ENCODE measurements at regions not wholly inside any gene's neighbourhood (a gene's known extent, or its start where the extent isn't known, plus 50 kb on each side); places are given as distances from the start of the nearest gene placed in this dataset.

DNA sequence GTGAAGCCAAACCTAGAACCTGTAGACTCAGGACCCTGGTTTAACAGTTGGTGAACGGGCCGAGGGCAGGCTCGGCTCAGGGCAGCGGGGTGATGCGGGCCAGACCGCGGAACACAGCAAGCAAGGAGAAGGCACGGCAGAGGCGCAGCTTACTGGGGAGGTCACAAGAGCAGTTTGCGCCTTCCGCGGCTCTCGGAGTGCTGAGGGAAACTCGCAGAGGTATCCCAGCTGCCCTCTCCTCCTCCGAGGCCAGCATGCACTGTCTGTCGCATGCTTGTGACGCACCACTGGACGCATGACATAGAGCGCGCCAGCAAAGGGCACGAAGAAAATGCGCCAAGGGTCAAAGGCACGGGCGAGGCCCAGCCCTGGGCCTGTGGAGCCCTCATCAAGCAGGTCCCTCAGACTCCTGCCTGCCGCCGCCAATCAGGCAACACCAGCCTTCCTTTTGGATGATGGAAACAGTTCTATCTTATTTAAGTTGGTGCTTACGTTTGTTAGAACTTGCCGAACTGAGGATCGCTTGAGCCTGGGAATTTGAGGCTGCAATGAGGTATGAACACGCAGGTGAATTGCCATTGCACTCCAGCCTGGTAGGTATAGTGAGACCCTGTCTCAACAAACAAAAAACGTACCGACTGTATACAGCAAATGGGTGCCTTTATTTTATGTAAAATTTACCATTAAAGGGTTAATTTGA is 574.3 kb upstream of the GHITM start:
- Histone ChIP-seq H3K9me3 (ENCODE audit: insufficient read depth, low read depth, low read length) (no peaks in the 10 kb centered on the region), H3K36me3 (ENCODE audit: insufficient read depth, low read length) (no peaks in the 10 kb centered on the region), H3K4me3 (ENCODE audit: insufficient read depth, low read depth, low read length) (no peak overlapping the region), H3K27me3 (ENCODE audit: insufficient read depth, low read length) (no peaks in the 10 kb centered on the region), H3K79me2 (ENCODE audit: insufficient read depth, low read length) (no peaks in the 10 kb centered on the region), H4K20me1 (ENCODE audit: insufficient read depth, low read length) (no peaks in the 10 kb centered on the region), H3K4me2 (ENCODE audit: low read length) (no peak overlapping the region), H3K4me1 (ENCODE audit: insufficient read depth, low read length) (no peaks in the 10 kb centered on the region), H2AFZ (ENCODE audit: low read depth, low read length) (no peak overlapping the region), H3K9ac (ENCODE audit: low read length) (no peak overlapping the region), H3K27ac (ENCODE audit: low read depth, low read length) (no peak overlapping the region)
- H3K4me3 Mint-ChIP-seq (ENCODE audit: unreplicated experiment) = no peak overlapping the region
- H3K27ac Mint-ChIP-seq (ENCODE audit: unreplicated experiment) = no peak overlapping the region
- H3K4me1 Mint-ChIP-seq (ENCODE audit: low read depth, unreplicated experiment) = no peaks in the 10 kb centered on the region
- DNase-seq (ENCODE audit: low read depth) = no peak
- TF ChIP-seq EZH2 (IDR thresholded peaks at IDR 0.05; ENCODE audit: insufficient read depth, low read length) = no peak
- H3K9me3 Mint-ChIP-seq (ENCODE audit: unreplicated experiment) = peaks cover 10% of the 10 kb centered on the region
- H3K36me3 Mint-ChIP-seq (ENCODE audit: low read depth, unreplicated experiment) = no peaks in the 10 kb centered on the region
- no peaks in the 10 kb centered on the region for H3K27me3 Mint-ChIP-seq (ENCODE audit: low read depth, unreplicated experiment)
- FAIRE-seq = no peak

DNA sequence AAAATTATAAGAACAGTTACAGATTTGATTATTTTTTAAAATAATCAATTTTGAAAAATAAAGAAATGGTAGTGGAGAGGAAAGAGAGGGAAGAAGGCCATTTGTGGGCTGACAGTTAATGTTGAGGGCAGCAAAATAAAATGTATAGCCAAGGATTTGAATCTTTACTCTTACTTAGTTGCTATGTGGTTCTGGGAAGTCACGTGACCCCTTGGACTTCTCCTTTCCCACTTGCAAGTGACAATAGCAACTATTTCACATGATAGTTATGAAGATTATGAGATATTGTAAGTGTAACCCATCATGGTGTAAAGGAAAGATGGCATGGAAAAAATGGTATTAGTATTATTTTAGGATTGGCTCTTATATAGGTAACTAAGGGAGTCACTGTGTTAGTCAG is 567.3 kb upstream of the GHITM start:
- TF ChIP-seq EZH2 (IDR thresholded peaks at IDR 0.05; ENCODE audit: insufficient read depth, low read length) = no peak
- TF ChIP-seq, protein P1, sequence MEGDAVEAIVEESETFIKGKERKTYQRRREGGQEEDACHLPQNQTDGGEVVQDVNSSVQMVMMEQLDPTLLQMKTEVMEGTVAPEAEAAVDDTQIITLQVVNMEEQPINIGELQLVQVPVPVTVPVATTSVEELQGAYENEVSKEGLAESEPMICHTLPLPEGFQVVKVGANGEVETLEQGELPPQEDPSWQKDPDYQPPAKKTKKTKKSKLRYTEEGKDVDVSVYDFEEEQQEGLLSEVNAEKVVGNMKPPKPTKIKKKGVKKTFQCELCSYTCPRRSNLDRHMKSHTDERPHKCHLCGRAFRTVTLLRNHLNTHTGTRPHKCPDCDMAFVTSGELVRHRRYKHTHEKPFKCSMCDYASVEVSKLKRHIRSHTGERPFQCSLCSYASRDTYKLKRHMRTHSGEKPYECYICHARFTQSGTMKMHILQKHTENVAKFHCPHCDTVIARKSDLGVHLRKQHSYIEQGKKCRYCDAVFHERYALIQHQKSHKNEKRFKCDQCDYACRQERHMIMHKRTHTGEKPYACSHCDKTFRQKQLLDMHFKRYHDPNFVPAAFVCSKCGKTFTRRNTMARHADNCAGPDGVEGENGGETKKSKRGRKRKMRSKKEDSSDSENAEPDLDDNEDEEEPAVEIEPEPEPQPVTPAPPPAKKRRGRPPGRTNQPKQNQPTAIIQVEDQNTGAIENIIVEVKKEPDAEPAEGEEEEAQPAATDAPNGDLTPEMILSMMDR (IDR thresholded peaks at IDR 0.05; ENCODE audit: insufficient read depth, low read depth, low read length) = no peak
- no peak overlapping the region for H3K27ac ChIP-seq (ENCODE audit: low read depth, low read length)
- no peak overlapping the region for H3K4me3 ChIP-seq (ENCODE audit: insufficient read depth, low read depth, low read length)
- no peak for FAIRE-seq
- no peak overlapping the region for H3K27ac Mint-ChIP-seq (ENCODE audit: unreplicated experiment)
- H2AFZ ChIP-seq (ENCODE audit: low read depth, low read length) = no peak overlapping the region
- no peaks in the 10 kb centered on the region for H3K27me3 ChIP-seq (ENCODE audit: insufficient read depth, low read length)
- no peak overlapping the region for H3K4me2 ChIP-seq (ENCODE audit: low read length)
- no peak overlapping the region for H3K4me3 Mint-ChIP-seq (ENCODE audit: unreplicated experiment)
- no peaks in the 10 kb centered on the region for H3K9me3 ChIP-seq (ENCODE audit: insufficient read depth, low read depth, low read length)
- H3K4me1 ChIP-seq (ENCODE audit: insufficient read depth, low read length) = no peaks in the 10 kb centered on the region
- no peaks in the 10 kb centered on the region for H4K20me1 ChIP-seq (ENCODE audit: insufficient read depth, low read length)
- no peaks in the 10 kb centered on the region for H3K27me3 Mint-ChIP-seq (ENCODE audit: low read depth, unreplicated experiment)
- H3K9ac ChIP-seq (ENCODE audit: low read length) = no peak overlapping the region
- H3K9me3 Mint-ChIP-seq (ENCODE audit: unreplicated experiment) = peaks cover under 1% of the 10 kb centered on the region
- no peaks in the 10 kb centered on the region for H3K79me2 ChIP-seq (ENCODE audit: insufficient read depth, low read length)
- no peaks in the 10 kb centered on the region for H3K36me3 Mint-ChIP-seq (ENCODE audit: low read depth, unreplicated experiment)
- DNase-seq (ENCODE audit: low read depth) = no peak
- H3K4me1 Mint-ChIP-seq (ENCODE audit: low read depth, unreplicated experiment) = no peaks in the 10 kb centered on the region
- H3K36me3 ChIP-seq (ENCODE audit: insufficient read depth, low read length) = no peaks in the 10 kb centered on the region

DNA sequence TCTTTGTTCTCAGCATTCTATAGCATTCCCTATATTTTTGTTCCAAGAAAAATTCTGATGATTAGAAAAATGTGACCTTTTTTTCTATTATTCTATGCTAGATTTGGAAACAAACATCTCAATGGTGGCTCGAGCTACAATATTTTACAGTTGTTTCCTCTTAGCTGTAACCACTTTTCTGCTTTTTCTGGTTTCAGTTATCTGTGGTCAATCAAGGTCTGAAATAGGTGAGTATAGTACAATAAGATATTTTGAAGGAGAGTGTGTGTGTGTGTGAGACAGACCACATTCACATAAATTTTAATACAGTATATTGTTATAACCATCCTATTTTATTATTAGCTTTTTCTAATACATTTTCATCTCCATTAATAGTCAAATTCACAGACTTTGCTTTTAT is 564.5 kb upstream of the GHITM start:
- H3K9ac ChIP-seq (ENCODE audit: low read length) = no peak overlapping the region
- H3K4me3 Mint-ChIP-seq (ENCODE audit: unreplicated experiment) = no peak overlapping the region
- no peaks in the 10 kb centered on the region for H4K20me1 ChIP-seq (ENCODE audit: insufficient read depth, low read length)
- H2AFZ ChIP-seq (ENCODE audit: low read depth, low read length) = no peak overlapping the region
- peaks cover 6% of the 10 kb centered on the region for H3K36me3 Mint-ChIP-seq (ENCODE audit: low read depth, unreplicated experiment)
- H3K9me3 ChIP-seq (ENCODE audit: insufficient read depth, low read depth, low read length) = no peaks in the 10 kb centered on the region
- no peaks in the 10 kb centered on the region for H3K36me3 ChIP-seq (ENCODE audit: insufficient read depth, low read length)
- no peak overlapping the region for H3K27ac ChIP-seq (ENCODE audit: low read depth, low read length)
- FAIRE-seq = no peak
- no peak overlapping the region for H3K27ac Mint-ChIP-seq (ENCODE audit: unreplicated experiment)
- no peaks in the 10 kb centered on the region for H3K27me3 Mint-ChIP-seq (ENCODE audit: low read depth, unreplicated experiment)
- peaks cover 17% of the 10 kb centered on the region for H3K9me3 Mint-ChIP-seq (ENCODE audit: unreplicated experiment)
- no peak overlapping the region for H3K4me2 ChIP-seq (ENCODE audit: low read length)
- H3K4me3 ChIP-seq (ENCODE audit: insufficient read depth, low read depth, low read length) = no peak overlapping the region
- no peak for TF ChIP-seq EZH2 (IDR thresholded peaks at IDR 0.05; ENCODE audit: insufficient read depth, low read length)
- TF ChIP-seq, protein P1 (IDR thresholded peaks at IDR 0.05; ENCODE audit: insufficient read depth, low read depth, low read length) = no peak
- no peaks in the 10 kb centered on the region for H3K27me3 ChIP-seq (ENCODE audit: insufficient read depth, low read length)
- peaks cover 10% of the 10 kb centered on the region for H3K4me1 Mint-ChIP-seq (ENCODE audit: low read depth, unreplicated experiment)
- no peaks in the 10 kb centered on the region for H3K4me1 ChIP-seq (ENCODE audit: insufficient read depth, low read length)
- DNase-seq (ENCODE audit: low read depth) = no peak
- H3K79me2 ChIP-seq (ENCODE audit: insufficient read depth, low read length) = no peaks in the 10 kb centered on the region
